ENCODE measurements at regions not wholly inside any gene's neighbourhood (a gene's known extent, or its start where the extent isn't known, plus 50 kb on each side); places are given as distances from the start of the nearest gene placed in this dataset.

- TF ChIP-seq POLR2AphosphoS5 (IDR thresholded peaks at IDR 0.05; ENCODE audit: borderline replicate concordance, low read depth, low read length), result no peak
- TF ChIP-seq EZH2 (IDR thresholded peaks at IDR 0.05), result no peak
These were observed 304.3 kb upstream of the ZMIZ1 start for GRCh38 chr10:78764436-78764835.

All from SK-N-MC (cell line).